ENCODE measurements at regions not wholly inside any gene's neighbourhood (a gene's known extent, or its start where the extent isn't known, plus 50 kb on each side); places are given as distances from the start of the nearest gene placed in this dataset.
A peak's percentile ranks its signal among the peaks of the same experiment; 100 is the strongest.

DNA sequence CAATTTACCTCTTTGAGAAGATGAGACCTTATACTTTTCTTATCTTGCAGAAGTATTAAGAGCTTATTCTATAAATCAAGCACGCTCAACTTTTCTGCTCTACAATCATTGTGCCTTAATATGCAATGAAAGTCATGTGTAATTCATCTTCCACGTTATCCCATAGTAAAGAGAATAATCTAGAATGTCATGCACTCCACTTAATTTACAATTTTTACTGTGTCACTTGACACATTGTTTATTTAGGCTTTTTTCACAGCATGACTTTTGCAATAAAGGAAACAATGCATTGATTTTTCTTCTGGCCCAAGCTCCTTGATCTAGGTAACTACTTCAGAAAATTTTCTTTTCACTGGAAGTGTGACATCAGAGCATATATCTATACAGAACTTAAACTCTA lies 290.9 kb downstream of the HHIPL2 start (continued):
- no peak for TF ChIP-seq ZNF701 (tag by site-specific recombination; IDR thresholded peaks at IDR 0.05)
- TF ChIP-seq KLF10 (tag by site-specific recombination; IDR thresholded peaks at IDR 0.05): peak; percentile 39; the same call in 1 of the 2 replicates
- TF ChIP-seq, protein P1, sequence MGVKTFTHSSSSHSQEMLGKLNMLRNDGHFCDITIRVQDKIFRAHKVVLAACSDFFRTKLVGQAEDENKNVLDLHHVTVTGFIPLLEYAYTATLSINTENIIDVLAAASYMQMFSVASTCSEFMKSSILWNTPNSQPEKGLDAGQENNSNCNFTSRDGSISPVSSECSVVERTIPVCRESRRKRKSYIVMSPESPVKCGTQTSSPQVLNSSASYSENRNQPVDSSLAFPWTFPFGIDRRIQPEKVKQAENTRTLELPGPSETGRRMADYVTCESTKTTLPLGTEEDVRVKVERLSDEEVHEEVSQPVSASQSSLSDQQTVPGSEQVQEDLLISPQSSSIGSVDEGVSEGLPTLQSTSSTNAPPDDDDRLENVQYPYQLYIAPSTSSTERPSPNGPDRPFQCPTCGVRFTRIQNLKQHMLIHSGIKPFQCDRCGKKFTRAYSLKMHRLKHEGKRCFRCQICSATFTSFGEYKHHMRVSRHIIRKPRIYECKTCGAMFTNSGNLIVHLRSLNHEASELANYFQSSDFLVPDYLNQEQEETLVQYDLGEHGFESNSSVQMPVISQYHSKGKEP (tag by site-specific recombination; IDR thresholded peaks at IDR 0.05): peak; percentile 90
- TF ChIP-seq ZNF623 (tag by site-specific recombination; IDR thresholded peaks at IDR 0.05): no peak
- no peak for TF ChIP-seq ZNF621 (tag by site-specific recombination; IDR thresholded peaks at IDR 0.05)
- TF ChIP-seq, protein P2, sequence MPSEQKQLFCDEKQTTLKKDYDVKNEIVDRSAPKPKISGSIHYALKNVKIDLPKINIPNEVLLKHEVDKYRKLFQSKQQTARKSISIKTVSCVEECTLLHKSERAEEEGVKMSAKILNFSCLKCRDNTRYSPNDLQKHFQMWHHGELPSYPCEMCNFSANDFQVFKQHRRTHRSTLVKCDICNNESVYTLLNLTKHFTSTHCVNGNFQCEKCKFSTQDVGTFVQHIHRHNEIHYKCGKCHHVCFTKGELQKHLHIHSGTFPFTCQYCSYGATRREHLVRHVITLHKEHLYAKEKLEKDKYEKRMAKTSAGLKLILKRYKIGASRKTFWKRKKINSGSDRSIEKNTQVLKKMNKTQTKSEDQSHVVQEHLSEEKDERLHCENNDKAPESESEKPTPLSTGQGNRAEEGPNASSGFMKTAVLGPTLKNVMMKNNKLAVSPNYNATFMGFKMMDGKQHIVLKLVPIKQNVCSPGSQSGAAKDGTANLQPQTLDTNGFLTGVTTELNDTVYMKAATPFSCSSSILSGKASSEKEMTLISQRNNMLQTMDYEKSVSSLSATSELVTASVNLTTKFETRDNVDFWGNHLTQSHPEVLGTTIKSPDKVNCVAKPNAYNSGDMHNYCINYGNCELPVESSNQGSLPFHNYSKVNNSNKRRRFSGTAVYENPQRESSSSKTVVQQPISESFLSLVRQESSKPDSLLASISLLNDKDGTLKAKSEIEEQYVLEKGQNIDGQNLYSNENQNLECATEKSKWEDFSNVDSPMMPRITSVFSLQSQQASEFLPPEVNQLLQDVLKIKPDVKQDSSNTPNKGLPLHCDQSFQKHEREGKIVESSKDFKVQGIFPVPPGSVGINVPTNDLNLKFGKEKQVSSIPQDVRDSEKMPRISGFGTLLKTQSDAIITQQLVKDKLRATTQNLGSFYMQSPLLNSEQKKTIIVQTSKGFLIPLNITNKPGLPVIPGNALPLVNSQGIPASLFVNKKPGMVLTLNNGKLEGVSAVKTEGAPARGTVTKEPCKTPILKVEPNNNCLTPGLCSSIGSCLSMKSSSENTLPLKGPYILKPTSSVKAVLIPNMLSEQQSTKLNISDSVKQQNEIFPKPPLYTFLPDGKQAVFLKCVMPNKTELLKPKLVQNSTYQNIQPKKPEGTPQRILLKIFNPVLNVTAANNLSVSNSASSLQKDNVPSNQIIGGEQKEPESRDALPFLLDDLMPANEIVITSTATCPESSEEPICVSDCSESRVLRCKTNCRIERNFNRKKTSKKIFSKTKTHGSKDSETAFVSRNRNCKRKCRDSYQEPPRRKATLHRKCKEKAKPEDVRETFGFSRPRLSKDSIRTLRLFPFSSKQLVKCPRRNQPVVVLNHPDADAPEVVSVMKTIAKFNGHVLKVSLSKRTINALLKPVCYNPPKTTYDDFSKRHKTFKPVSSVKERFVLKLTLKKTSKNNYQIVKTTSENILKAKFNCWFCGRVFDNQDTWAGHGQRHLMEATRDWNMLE (tag by site-specific recombination; conservative IDR thresholded peaks at IDR 0.05; ENCODE audit: low read depth): no peak
- TF ChIP-seq ZNF692 (tag by site-specific recombination; IDR thresholded peaks at IDR 0.05): no peak
- peak; percentile 78; the same call in 1 of the 2 replicates for TF ChIP-seq BCL11B (tag by site-specific recombination; IDR thresholded peaks at IDR 0.05; ENCODE audit: low read depth)
- no peak for TF ChIP-seq TRIM28 (IDR thresholded peaks at IDR 0.05; ENCODE audit: borderline replicate concordance, low read length)
- TF ChIP-seq ZNF48 (tag by site-specific recombination; IDR thresholded peaks at IDR 0.05): no peak
- no peak for TF ChIP-seq ZNF146 (tag by site-specific recombination; IDR thresholded peaks at IDR 0.05)
- TF ChIP-seq ZNF785 (tag by site-specific recombination; IDR thresholded peaks at IDR 0.05): no peak
- TF ChIP-seq, protein P3, sequence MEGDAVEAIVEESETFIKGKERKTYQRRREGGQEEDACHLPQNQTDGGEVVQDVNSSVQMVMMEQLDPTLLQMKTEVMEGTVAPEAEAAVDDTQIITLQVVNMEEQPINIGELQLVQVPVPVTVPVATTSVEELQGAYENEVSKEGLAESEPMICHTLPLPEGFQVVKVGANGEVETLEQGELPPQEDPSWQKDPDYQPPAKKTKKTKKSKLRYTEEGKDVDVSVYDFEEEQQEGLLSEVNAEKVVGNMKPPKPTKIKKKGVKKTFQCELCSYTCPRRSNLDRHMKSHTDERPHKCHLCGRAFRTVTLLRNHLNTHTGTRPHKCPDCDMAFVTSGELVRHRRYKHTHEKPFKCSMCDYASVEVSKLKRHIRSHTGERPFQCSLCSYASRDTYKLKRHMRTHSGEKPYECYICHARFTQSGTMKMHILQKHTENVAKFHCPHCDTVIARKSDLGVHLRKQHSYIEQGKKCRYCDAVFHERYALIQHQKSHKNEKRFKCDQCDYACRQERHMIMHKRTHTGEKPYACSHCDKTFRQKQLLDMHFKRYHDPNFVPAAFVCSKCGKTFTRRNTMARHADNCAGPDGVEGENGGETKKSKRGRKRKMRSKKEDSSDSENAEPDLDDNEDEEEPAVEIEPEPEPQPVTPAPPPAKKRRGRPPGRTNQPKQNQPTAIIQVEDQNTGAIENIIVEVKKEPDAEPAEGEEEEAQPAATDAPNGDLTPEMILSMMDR (tag by site-specific recombination; IDR thresholded peaks at IDR 0.05): no peak

DNA sequence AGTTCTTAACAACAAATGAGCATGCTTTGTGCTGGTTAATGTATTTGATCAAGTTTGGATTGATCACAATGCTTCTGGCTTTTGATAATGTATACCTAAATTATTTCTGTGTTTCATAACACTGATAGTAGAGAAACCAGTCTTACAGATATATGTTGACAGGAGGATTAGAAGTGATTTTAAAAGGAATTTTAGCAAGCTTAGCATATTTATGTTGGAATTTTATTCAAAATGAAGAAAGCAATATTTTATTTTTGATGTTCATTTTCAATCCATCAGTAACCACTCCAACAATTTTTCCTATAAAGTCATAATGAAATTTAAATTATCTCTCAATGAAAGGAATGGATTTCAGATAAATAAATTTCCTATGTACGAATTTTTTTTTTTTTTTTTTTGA lies 291.8 kb downstream of the HHIPL2 start:
- no peak overlapping the region for H3K4me3 ChIP-seq (ENCODE audit: low read depth, low read length)
- H3K36me3 ChIP-seq (ENCODE audit: control insufficient read depth in 2 of 2, insufficient read depth in 1 of 2, low read length in 2 of 2): no peaks in the 10 kb centered on the region
- POLR2A ChIA-PET: no interaction called here
- no peak overlapping the region for H3K27ac ChIP-seq (ENCODE audit: extremely low read depth, low read depth, low read length)
- CTCF ChIA-PET: interaction anchor here (0.8 kb wide), 1 partner anchor 1008 kb away, joined by 3 read pairs; no protein-coding TSS in a partner anchor
- H3K9me3 ChIP-seq (ENCODE audit: control insufficient read depth, insufficient read depth, low read depth, low read length): no peaks in the 10 kb centered on the region
- no peaks in the 10 kb centered on the region for H3K4me1 ChIP-seq (ENCODE audit: control insufficient read depth, insufficient read depth, low read length)
- TF ChIP-seq GLIS2 (tag by site-specific recombination; IDR thresholded peaks at IDR 0.05): no peak
- no peak for TF ChIP-seq ZNF610 (tag by site-specific recombination; IDR thresholded peaks at IDR 0.05; ENCODE audit: borderline replicate concordance)
- no peak for TF ChIP-seq ZNF37A (tag by site-specific recombination; IDR thresholded peaks at IDR 0.05)
- no peak for TF ChIP-seq ZFP3 (tag by site-specific recombination; IDR thresholded peaks at IDR 0.05; ENCODE audit: low read depth)
- TF ChIP-seq ZNF692 (tag by site-specific recombination; IDR thresholded peaks at IDR 0.05): no peak
- no peak for TF ChIP-seq ZNF623 (tag by site-specific recombination; IDR thresholded peaks at IDR 0.05)
- TF ChIP-seq GLI2 (tag by site-specific recombination; IDR thresholded peaks at IDR 0.05; ENCODE audit: borderline replicate concordance, low read depth): no peak
- TF ChIP-seq, protein P4, sequence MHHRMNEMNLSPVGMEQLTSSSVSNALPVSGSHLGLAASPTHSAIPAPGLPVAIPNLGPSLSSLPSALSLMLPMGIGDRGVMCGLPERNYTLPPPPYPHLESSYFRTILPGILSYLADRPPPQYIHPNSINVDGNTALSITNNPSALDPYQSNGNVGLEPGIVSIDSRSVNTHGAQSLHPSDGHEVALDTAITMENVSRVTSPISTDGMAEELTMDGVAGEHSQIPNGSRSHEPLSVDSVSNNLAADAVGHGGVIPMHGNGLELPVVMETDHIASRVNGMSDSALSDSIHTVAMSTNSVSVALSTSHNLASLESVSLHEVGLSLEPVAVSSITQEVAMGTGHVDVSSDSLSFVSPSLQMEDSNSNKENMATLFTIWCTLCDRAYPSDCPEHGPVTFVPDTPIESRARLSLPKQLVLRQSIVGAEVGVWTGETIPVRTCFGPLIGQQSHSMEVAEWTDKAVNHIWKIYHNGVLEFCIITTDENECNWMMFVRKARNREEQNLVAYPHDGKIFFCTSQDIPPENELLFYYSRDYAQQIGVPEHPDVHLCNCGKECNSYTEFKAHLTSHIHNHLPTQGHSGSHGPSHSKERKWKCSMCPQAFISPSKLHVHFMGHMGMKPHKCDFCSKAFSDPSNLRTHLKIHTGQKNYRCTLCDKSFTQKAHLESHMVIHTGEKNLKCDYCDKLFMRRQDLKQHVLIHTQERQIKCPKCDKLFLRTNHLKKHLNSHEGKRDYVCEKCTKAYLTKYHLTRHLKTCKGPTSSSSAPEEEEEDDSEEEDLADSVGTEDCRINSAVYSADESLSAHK (tag by site-specific recombination; IDR thresholded peaks at IDR 0.05): no peak
- no peak for TF ChIP-seq ZFP41 (tag by site-specific recombination; IDR thresholded peaks at IDR 0.05; ENCODE audit: borderline replicate concordance)
- no peak for TF ChIP-seq ZSCAN23 (tag by site-specific recombination; IDR thresholded peaks at IDR 0.05)
- no peak for TF ChIP-seq ZNF488 (tag by site-specific recombination; IDR thresholded peaks at IDR 0.05)

Measured in HEK293 (cell line).